ENCODE measurements at regions not wholly inside any gene's neighbourhood (a gene's known extent, or its start where the extent isn't known, plus 50 kb on each side); places are given as distances from the start of the nearest gene placed in this dataset.
A peak's percentile ranks its signal among the peaks of the same experiment; 100 is the strongest.
"Not testable (repeated sequence)": the region's sequence is repeated elsewhere in the genome, so short reads cannot be mapped to it uniquely, and the experiment has no call there.

DNA sequence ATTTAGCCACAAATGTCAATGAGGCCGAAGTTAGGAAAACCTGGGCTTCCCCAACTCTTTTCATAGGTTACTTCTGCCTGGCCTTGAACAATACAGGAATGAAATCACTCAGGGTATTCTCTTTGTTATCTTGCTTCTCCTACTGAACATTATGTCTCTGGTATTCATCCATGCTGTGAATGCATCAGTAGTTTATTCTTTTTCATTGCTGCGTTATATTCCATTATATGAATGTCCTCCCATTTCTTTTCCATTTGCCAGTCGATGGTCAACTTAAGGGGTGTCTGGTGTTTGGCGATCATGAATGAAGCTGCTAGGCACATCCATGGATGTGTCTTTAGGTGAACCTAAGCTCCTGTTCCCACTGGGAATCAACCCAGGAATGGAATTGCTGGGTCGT is 128.3 kb downstream of the CRLF3 start:
- no peak for TF ChIP-seq CTCF (IDR thresholded peaks at IDR 0.05; ENCODE audit: low read depth, low read length, missing control alignments)
- no peak for DNase-seq (ENCODE audit: extremely low read depth, low read depth)
- no peak overlapping the region for H3K4me3 ChIP-seq (replicated peaks; ENCODE audit: low read depth, low read length)

- not testable (repeated sequence) for DNase-seq (ENCODE audit: extremely low read depth, low read depth); H3K4me3 ChIP-seq (replicated peaks; ENCODE audit: low read depth, low read length)
Observed at GRCh38 chr17:30695265-30695811, 129.2 kb downstream of the CRLF3 start.

DNA sequence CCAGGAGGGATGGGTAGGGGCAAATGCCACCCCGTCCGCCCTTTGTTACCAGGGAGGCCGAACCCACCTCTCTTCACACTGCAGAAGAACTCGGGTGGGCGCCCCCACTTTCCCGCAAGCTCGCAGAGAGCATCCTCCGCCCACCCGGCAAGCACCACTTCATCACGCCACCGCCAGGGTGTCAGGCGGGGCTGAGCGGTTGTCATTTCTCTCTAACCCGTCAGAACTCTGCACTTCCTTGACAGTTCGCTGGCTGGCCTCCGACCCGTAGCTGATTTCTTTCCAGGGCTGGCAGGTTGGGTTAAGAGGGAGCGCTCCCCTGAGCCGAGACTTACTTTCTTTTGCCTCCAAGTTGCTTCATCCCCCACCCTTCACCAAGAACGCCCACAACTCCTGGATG is 130.7 kb downstream of the CRLF3 start:
- not testable (repeated sequence) for DNase-seq (ENCODE audit: extremely low read depth, low read depth); H3K4me3 ChIP-seq (replicated peaks; ENCODE audit: low read depth, low read length)

- H3K4me3 ChIP-seq (replicated peaks; ENCODE audit: low read depth, low read length); DNase-seq (ENCODE audit: extremely low read depth, low read depth): not testable (repeated sequence)
Observed at GRCh38 chr17:30689266-30690000, 135.1 kb downstream of the CRLF3 start.

- DNase-seq (ENCODE audit: extremely low read depth, low read depth); H3K4me3 ChIP-seq (replicated peaks; ENCODE audit: low read depth, low read length): not testable (repeated sequence)
Observed at GRCh38 chr17:30686538-30687479, 137.7 kb downstream of the CRLF3 start.

DNA sequence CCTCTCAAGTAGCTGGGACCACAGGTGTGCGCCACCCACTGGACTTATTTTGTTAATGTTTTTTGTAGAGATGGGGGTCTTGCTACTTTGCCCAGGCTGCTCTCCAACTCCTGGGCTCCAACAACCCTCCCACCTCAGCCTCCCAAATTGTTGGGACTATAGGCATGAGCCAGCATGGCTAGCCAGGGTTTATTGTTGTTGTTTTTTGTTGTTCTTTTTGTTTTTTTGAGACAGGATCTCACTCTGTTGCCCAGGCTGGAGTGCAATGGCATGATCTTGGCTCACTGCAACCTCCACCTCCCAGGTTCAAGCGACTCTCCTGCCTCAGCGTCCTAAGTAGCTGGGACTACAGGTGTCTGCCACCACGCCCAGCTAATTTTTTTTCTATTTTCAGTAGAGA is 142.2 kb downstream of the CRLF3 start:
- not testable (repeated sequence) for H3K4me3 ChIP-seq (replicated peaks; ENCODE audit: low read depth, low read length); DNase-seq (ENCODE audit: extremely low read depth, low read depth)

DNA sequence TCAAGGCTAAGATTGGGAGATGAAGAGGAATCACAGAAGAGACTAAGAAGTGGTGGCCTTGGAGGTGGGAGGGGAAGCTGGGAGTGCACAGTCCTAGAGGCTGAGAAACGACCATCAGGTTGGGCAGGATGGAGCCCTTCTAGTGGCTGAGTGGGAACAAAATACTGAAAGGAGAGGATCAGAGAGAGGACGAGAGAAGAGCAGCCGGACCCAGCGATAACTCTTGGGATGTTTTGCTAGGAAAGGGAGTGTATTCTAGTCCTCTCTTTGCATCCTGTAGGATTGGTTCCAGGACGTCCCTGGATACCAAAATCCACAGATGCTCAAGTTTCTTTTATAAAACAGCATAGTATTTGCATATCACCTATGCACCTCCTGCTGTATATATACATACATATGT is 143.8 kb downstream of the CRLF3 start:
- not testable (repeated sequence) for DNase-seq (ENCODE audit: extremely low read depth, low read depth)

DNA sequence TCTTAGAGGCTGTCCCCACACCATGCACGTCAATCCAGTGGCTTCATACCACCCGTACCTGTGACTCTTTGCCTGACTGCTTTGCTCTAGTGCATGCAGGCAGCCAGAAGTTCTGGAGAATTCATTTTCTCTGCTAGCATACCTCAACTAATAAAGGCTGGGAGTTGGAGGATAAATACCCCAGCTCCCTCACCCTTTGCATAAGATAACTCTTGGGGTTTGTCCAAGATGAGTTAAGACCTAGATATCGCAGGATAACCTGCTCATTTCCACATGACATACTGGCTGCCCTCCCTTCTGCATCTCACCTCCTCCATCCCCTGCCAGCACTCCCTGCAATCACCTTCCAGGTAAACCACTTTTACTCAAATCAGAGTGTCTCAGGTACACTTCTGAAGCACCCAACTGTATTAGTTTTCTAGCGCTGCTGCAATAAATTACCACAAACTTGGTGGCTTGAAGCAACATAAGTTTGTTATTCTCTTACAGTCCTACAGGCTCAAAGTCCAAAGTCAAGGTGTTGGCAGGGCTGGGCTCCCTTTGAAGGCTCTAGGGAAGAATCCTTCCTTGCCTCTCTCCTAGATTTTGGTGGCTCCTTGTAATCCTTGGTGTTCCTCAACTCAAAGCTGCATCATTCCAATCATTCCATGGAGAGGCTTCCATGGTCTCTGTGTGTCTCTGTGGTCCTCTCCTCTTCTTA is 146.8 kb downstream of the CRLF3 start:
- no peak for TF ChIP-seq CTCF (IDR thresholded peaks at IDR 0.05; ENCODE audit: low read depth, low read length, missing control alignments)
- no peak for DNase-seq (ENCODE audit: extremely low read depth, low read depth)
- no peak overlapping the region for H3K4me3 ChIP-seq (replicated peaks; ENCODE audit: low read depth, low read length)

More for the DNA sequence above, 143.8 kb downstream of the CRLF3 start:
- H3K4me3 ChIP-seq (replicated peaks; ENCODE audit: low read depth, low read length) = not testable (repeated sequence)

- H3K4me3 ChIP-seq (replicated peaks; ENCODE audit: low read depth, low read length); DNase-seq (ENCODE audit: extremely low read depth, low read depth): not testable (repeated sequence)
Observed at GRCh38 chr17:30675777-30676492, 148.6 kb downstream of the CRLF3 start.

DNA sequence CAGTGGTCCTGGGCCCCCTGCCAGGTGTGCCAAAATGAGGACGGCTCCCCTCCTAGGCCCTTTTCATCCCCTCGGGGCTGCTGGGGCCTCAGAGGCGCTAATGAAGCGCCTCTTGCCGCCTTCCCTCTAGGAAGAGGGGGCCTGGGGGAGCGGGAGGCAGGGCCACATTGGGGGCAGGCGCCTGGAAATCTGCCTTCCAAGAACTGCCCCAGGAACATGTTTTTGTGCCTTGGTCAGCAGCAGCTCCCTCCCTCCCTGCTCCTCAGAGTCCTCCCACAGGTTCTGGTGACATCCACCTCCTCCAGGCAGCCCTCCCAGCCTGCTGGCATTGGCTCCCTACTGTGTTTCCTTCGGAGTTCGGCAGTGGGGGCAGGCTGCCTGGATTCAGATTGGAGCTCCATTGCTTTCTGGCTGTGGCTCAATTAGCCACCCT is 155.3 kb downstream of the CRLF3 start:
- H3K4me3 ChIP-seq (replicated peaks; ENCODE audit: low read depth, low read length); DNase-seq (ENCODE audit: extremely low read depth, low read depth): not testable (repeated sequence)

- DNase-seq (ENCODE audit: extremely low read depth, low read depth); H3K4me3 ChIP-seq (replicated peaks; ENCODE audit: low read depth, low read length): not testable (repeated sequence)
Observed at GRCh38 chr17:30668360-30669181, 155.9 kb downstream of the CRLF3 start.

DNA sequence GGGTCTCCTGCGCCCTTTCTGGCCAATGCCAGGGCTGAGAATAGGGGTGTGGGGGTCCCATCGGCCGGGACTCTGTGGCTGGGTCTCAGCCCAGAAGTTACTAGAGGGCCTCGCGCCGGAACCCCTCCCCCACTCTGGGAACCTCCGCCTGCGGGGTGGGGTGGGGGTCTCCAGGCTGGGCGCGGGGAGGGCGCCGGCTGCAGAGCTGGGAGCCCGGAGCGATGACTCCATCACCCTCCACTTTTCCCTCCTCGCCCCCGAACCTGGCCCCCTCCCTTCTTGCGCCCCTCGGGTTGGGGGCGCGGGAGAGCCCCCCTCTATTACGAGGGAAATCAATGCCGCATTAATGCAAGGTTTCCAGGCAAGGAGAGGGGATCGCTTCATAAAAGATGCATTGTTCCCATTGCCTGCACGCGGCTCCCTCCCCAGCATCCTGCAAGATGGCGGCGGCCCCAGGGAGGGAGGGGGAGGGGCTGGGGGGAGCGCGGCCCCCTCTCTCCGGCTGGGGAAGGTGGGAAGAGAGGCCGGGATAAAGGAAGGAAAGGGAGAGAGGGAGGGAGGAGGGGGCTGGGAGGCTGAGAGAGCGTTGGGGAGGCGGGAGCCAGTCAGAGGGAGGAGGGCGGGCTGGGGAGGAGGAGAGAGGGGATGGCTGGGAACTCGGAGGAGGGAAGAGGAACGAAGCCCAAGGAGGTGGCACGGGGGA is 156.7 kb downstream of the CRLF3 start:
- peak overlapping the region; percentile 33 for H3K4me3 ChIP-seq (replicated peaks; ENCODE audit: low read depth, low read length)
- DNase-seq (ENCODE audit: extremely low read depth, low read depth) = peak; percentile 31

GRCh38 chr17:30666838-30667656 is 157.4 kb downstream of the CRLF3 start:
- peak overlapping the region; percentile 33 for H3K4me3 ChIP-seq (replicated peaks; ENCODE audit: low read depth, low read length)
- DNase-seq (ENCODE audit: extremely low read depth, low read depth) = not testable (repeated sequence)
